ENCODE measurements at regions not wholly inside any gene's neighbourhood (a gene's known extent, or its start where the extent isn't known, plus 50 kb on each side); places are given as distances from the start of the nearest gene placed in this dataset.

DNA sequence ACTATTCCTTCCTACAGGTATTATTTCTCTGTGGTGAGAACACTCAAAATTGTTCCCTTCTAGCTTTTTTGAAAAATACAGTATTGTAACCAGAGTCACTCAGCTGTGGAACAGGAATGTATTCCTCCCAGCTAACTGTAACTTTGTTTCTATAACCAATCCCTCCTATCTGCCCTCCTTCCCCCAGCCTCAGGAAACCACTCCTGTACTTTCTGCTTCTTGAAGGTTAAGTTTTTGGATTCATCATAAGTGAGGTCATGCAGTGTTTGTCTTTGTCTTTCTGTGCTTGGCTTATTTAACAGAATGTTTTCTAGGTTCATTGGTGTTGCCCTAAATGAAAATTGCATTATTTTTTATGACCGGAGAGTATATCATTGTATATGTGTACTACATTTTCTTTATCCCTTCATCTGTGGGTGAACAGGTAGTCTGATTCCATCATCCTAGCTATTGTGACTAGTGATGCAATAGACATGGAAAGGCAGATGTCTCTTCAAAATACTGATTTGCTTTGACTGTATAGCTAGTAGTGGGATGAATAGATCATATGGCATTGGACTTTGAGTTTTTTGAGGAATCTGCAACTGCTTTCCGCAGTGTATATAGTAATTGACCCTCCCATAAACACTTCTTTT is 112.9 kb upstream of the GRK3 start:
- no peak for TF ChIP-seq POLR2A (IDR thresholded peaks at IDR 0.05)
- TF ChIP-seq, protein P1, sequence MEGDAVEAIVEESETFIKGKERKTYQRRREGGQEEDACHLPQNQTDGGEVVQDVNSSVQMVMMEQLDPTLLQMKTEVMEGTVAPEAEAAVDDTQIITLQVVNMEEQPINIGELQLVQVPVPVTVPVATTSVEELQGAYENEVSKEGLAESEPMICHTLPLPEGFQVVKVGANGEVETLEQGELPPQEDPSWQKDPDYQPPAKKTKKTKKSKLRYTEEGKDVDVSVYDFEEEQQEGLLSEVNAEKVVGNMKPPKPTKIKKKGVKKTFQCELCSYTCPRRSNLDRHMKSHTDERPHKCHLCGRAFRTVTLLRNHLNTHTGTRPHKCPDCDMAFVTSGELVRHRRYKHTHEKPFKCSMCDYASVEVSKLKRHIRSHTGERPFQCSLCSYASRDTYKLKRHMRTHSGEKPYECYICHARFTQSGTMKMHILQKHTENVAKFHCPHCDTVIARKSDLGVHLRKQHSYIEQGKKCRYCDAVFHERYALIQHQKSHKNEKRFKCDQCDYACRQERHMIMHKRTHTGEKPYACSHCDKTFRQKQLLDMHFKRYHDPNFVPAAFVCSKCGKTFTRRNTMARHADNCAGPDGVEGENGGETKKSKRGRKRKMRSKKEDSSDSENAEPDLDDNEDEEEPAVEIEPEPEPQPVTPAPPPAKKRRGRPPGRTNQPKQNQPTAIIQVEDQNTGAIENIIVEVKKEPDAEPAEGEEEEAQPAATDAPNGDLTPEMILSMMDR (IDR thresholded peaks at IDR 0.05), result no peak
